HG03060 (cell line): ENCODE measurements at regions not wholly inside any gene's neighbourhood (a gene's known extent, or its start where the extent isn't known, plus 50 kb on each side); places are given as distances from the start of the nearest gene placed in this dataset.

ENCODE experiments used
- ATAC-seq: cut with Tn5 transposase; IDR thresholded peaks from one replicate; pipeline ENCODE4 v1.9.1; 2021; ENCODE audit warnings: low read depth, moderate number of reproducible peaks; ENCODE audit not compliant: unreplicated experiment

GRCh38 chr11:111045407-111045803 lies 200.1 kb upstream of the POU2AF2 start:
- ATAC-seq: no peak

- no peak for ATAC-seq
These were observed 200.6 kb upstream of the POU2AF2 start for GRCh38 chr11:111044751-111045406.

GRCh38 chr11:111039982-111040381 lies 205.5 kb upstream of the POU2AF2 start:
- ATAC-seq: no peak

GRCh38 chr11:111035746-111036145 lies 209.8 kb upstream of the POU2AF2 start:
- ATAC-seq: no peak

- ATAC-seq: no peak
These were observed 219.3 kb upstream of the POU2AF2 start for GRCh38 chr11:111026241-111026640.

GRCh38 chr11:111021131-111021530 lies 224.4 kb upstream of the POU2AF2 start:
- ATAC-seq: no peak

GRCh38 chr11:111019871-111020670 lies 225.5 kb upstream of the POU2AF2 start:
- no peak for ATAC-seq

GRCh38 chr11:111019451-111019850 lies 226.1 kb upstream of the POU2AF2 start:
- ATAC-seq: no peak

GRCh38 chr11:111018566-111018965 lies 227.0 kb upstream of the POU2AF2 start:
- no peak for ATAC-seq

GRCh38 chr11:111012491-111012890 lies 233.0 kb upstream of the POU2AF2 start:
- ATAC-seq: no peak

- no peak for ATAC-seq
These were observed 234.3 kb upstream of the POU2AF2 start for GRCh38 chr11:111011275-111011594.

GRCh38 chr11:111010391-111011274 lies 234.9 kb upstream of the POU2AF2 start:
- ATAC-seq: no peak

GRCh38 chr11:111006227-111006626 lies 239.3 kb upstream of the POU2AF2 start:
- ATAC-seq: no peak

- ATAC-seq: no peak
These were observed 243.4 kb upstream of the POU2AF2 start for GRCh38 chr11:111001986-111002611.

GRCh38 chr11:111001081-111001430 lies 244.5 kb upstream of the POU2AF2 start:
- ATAC-seq: no peak

GRCh38 chr11:111000400-111001080 lies 245.0 kb upstream of the POU2AF2 start:
- no peak for ATAC-seq

- ATAC-seq: no peak
These were observed 253.0 kb upstream of the POU2AF2 start for GRCh38 chr11:110992481-110992880.

GRCh38 chr11:110991661-110992355 lies 253.7 kb upstream of the POU2AF2 start:
- ATAC-seq: no peak

- ATAC-seq: no peak
These were observed 255.2 kb upstream of the POU2AF2 start for GRCh38 chr11:110990311-110990710.
